ENCODE measurements at regions not wholly inside any gene's neighbourhood (a gene's known extent, or its start where the extent isn't known, plus 50 kb on each side); places are given as distances from the start of the nearest gene placed in this dataset.

- TF ChIP-seq CTCF (IDR thresholded peaks at IDR 0.05) (no peak), ZFX (IDR thresholded peaks at IDR 0.05; ENCODE audit: borderline replicate concordance) (no peak)
These were observed 73.6 kb downstream of the MAIP1 start for GRCh38 chr2:200028998-200029397.
